ENCODE measurements at regions not wholly inside any gene's neighbourhood (a gene's known extent, or its start where the extent isn't known, plus 50 kb on each side); places are given as distances from the start of the nearest gene placed in this dataset.
"Not testable (repeated sequence)": the region's sequence is repeated elsewhere in the genome, so short reads cannot be mapped to it uniquely, and the experiment has no call there.

GRCh38 chr5:52304816-52305215 is 482.9 kb upstream of the ITGA1 start:
- TF ChIP-seq POLR2A (IDR thresholded peaks at IDR 0.05) = not testable (repeated sequence)
- TF ChIP-seq, protein P1, sequence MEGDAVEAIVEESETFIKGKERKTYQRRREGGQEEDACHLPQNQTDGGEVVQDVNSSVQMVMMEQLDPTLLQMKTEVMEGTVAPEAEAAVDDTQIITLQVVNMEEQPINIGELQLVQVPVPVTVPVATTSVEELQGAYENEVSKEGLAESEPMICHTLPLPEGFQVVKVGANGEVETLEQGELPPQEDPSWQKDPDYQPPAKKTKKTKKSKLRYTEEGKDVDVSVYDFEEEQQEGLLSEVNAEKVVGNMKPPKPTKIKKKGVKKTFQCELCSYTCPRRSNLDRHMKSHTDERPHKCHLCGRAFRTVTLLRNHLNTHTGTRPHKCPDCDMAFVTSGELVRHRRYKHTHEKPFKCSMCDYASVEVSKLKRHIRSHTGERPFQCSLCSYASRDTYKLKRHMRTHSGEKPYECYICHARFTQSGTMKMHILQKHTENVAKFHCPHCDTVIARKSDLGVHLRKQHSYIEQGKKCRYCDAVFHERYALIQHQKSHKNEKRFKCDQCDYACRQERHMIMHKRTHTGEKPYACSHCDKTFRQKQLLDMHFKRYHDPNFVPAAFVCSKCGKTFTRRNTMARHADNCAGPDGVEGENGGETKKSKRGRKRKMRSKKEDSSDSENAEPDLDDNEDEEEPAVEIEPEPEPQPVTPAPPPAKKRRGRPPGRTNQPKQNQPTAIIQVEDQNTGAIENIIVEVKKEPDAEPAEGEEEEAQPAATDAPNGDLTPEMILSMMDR (IDR thresholded peaks at IDR 0.05) = not testable (repeated sequence)

Measured in uterus (tissue), 2 donors.